ENCODE measurements at regions not wholly inside any gene's neighbourhood (a gene's known extent, or its start where the extent isn't known, plus 50 kb on each side); places are given as distances from the start of the nearest gene placed in this dataset.

GRCh38 chr9:88786291-88787079 lies 204.8 kb upstream of the S1PR3 start:
- TF ChIP-seq POLR2A (IDR thresholded peaks at IDR 0.05) = no peak
- no peak for TF ChIP-seq CTCF (IDR thresholded peaks at IDR 0.05)

Measured in gastroesophageal sphincter (tissue), 3 donors.